Thyroid gland (tissue), 4 donors: ENCODE measurements at regions not wholly inside any gene's neighbourhood (a gene's known extent, or its start where the extent isn't known, plus 50 kb on each side); places are given as distances from the start of the nearest gene placed in this dataset.

Source experiments
- DNase-seq, 2 donors: peaks; one replicate each; pipeline ENCODE4 v3.0.0-alpha.2; 2019
- H3K27ac ChIP-seq, 3 donors: fragments of 200-600 bp; sonication (generic); 1 replicate in 2 of 3; 2 replicates in 1 of 3; pipeline ENCODE4 v1.5.1; 2016 to 2019; ENCODE audit warnings: mild to moderate bottlenecking in 1 of 3, moderate library complexity in 1 of 3
- H3K27me3 ChIP-seq: fragments of 200-600 bp; sonication (generic); one replicate; pipeline ENCODE4 v1.5.1; 2019
- H3K36me3 ChIP-seq, 2 donors: fragments of 200-600 bp; sonication (generic); one replicate each; pipeline ENCODE4 v1.5.1; 2016 to 2019
- H3K4me1 ChIP-seq, 2 donors: fragments of 200-600 bp; sonication (generic); one replicate each; pipeline ENCODE4 v1.5.1; 2017 to 2019
- H3K4me3 ChIP-seq, 3 donors: fragments of 200-600 bp; sonication (generic); replicated peaks in 1 of 3; 1 replicate in 2 of 3; 2 replicates in 1 of 3; pipeline ENCODE4 v1.5.1; 2016; ENCODE audit warnings: mild to moderate bottlenecking in 1 of 3
- H3K9me3 ChIP-seq: fragments of 200-600 bp; sonication (generic); one replicate; pipeline ENCODE4 v1.5.1; 2017
- POLR2A ChIP-seq, 2 donors: fragments of 450-650 bp; IDR thresholded peaks; one replicate each; pipeline ENCODE4 v1.6.1; 2017; ENCODE audit warnings: antibody characterized with exemption in 2 of 2, mild to moderate bottlenecking in 2 of 2, moderate library complexity in 1 of 2
- WGBS, 2 donors: methylation state at CpG; one replicate each; pipeline ENCODE4 v1.1.5; 2017; 5-methylcytosine and 5-hydroxymethylcytosine counted together
- intact Hi-C: fragments of 100-400 bp; cut with DNase I; formaldehyde crosslinking; loops from one replicate; pipeline ENCODE4 v1.15.1; 2023
- TF ChIP-seq, protein P1 (sequence below), 6 experiments: fragments of 200-600 bp in 3 of 6; fragments of 450-650 bp in 3 of 6; sonication (generic) in 3 of 6; IDR thresholded peaks; one replicate each; pipeline ENCODE4 v1.5.1; 2016 to 2019; ENCODE audit warnings: antibody characterized with exemption in 6 of 6, mild to moderate bottlenecking in 2 of 6, inconsistent platforms in 1 of 6, moderate library complexity in 1 of 6

DNA sequence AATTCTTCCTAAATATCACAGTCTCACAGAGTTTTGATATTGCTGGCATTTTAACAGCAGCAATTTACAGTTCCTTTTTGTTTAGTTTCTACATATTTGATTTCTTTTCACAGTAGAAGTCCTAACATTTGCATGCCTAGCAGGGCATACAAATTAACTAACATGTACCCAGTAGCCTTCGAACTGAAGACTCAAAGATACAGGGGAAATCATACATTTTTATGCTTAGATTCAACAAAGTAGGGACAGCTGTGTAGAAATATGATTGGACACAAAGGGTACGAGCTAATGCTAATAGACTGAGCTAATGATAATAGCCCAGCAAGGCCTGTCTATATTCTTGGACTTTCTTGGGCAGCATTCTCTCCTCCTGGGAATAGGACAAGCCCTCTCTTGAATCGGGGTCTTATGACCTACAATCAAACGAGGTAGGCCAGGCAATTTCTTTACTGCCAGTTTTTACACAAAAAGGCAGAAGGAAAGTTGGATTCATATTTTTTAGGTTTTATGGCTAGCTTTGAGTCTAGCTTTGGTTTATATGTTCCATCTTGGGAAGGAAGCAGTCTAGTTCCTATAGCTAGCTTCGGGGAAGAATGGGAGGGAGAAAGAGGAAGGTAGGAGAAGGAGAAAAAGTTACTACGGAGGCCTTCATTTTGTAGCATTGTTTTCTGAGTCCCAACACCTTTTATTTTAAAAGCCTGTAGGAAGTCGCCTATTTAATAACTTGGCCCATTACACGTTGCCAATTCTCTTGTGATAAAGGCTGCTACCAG, 115.8 kb downstream of the HFE start:
- Histone ChIP-seq H3K27me3 (no peaks in the 10 kb centered on the region), H3K36me3 (no peaks in the 10 kb centered on the region), H3K27ac (no peak overlapping the region), H3K9me3 (no peaks in the 10 kb centered on the region), H3K4me1 (peaks cover 0 to 8% of the 10 kb centered on the region in 2 donors), H3K4me3 (no peak overlapping the region)
- no peak for TF ChIP-seq POLR2A (IDR thresholded peaks at IDR 0.05)
- TF ChIP-seq, protein P1, sequence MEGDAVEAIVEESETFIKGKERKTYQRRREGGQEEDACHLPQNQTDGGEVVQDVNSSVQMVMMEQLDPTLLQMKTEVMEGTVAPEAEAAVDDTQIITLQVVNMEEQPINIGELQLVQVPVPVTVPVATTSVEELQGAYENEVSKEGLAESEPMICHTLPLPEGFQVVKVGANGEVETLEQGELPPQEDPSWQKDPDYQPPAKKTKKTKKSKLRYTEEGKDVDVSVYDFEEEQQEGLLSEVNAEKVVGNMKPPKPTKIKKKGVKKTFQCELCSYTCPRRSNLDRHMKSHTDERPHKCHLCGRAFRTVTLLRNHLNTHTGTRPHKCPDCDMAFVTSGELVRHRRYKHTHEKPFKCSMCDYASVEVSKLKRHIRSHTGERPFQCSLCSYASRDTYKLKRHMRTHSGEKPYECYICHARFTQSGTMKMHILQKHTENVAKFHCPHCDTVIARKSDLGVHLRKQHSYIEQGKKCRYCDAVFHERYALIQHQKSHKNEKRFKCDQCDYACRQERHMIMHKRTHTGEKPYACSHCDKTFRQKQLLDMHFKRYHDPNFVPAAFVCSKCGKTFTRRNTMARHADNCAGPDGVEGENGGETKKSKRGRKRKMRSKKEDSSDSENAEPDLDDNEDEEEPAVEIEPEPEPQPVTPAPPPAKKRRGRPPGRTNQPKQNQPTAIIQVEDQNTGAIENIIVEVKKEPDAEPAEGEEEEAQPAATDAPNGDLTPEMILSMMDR (IDR thresholded peaks at IDR 0.05): no peak
- WGBS, 2 donors: 73 to 78% methylated on average over 8 of the region's 8 CpGs
- DNase-seq: no peak
- intact Hi-C loops: no loop called here

DNA sequence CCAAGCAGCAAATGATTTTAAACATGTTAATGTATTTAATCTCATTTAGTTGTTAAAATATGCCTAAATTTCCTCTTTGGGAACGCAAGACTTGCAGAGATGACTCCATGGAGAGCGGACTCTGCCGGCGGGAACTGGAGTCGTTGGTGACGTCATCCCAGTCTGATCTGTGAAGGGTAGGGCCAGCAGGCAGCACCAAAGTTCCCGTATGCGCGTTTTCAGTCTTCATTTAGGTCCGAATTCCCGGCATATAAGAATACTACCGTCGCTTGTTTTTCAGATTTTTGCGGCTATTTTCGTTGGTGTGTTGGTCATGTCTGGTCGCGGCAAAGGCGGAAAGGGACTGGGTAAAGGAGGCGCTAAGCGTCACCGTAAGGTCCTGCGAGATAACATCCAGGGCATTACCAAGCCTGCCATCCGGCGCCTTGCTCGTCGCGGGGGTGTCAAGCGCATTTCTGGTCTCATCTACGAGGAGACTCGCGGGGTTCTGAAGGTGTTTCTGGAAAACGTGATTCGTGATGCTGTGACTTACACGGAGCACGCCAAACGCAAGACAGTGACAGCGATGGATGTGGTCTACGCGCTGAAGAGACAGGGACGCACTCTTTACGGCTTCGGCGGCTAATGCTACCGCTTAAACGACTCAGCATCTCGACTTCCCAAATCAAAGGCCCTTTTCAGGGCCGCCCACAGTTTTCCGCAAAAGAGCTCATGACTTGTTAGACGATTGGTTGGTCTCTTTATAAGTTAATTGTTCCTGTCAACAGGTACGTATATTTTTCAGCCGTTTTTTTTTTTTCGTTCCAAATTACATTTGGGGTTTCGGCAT, 117.3 kb downstream of the HFE start:
- Histone ChIP-seq H3K36me3 (no peaks in the 10 kb centered on the region), H3K9me3 (no peaks in the 10 kb centered on the region), H3K27ac (peak overlapping the region; percentile 90 to 97 (median 93)), H3K27me3 (no peaks in the 10 kb centered on the region), H3K4me3 (peak overlapping the region; percentile 23 to 69 (median 54)), H3K4me1 (peaks cover 0 to 8% of the 10 kb centered on the region in 2 donors)
- intact Hi-C loops: no loop called here
- TF ChIP-seq, protein P1 (IDR thresholded peaks at IDR 0.05): peak in 4 of 6 experiments; percentile 30 to 43 (median 33)
- TF ChIP-seq POLR2A (IDR thresholded peaks at IDR 0.05): peak; percentile 83 to 90
- DNase-seq: peak; percentile 95 to 96
- 0 to 1% methylated on average over 43 to 44 of the region's 53 CpGs for WGBS, 2 donors

DNA sequence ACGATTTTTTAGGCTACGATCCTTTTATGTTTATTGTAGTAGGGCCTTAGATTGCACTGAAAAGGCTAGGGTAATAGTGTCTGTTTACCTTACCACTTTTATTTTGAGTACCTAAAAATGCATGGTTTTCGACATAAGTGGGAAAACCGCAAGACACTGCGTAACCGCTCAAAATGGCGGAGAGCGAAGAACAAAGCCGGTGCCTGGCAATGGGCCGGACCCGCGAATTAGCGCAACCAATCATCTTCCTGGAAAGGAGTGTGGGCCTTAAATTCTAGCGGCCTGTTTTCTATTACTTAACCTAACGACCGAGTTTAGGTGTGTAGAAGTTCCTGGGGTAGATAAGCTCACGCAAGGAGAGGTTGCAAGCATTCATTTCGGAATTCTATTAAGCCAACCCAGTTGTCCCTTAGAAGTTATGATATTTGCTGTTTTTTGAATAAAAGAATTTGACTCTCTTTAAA, 118.0 kb downstream of the HFE start:
- Histone ChIP-seq H3K4me1 (peaks cover 0 to 3% of the 10 kb centered on the region in 2 donors), H3K36me3 (no peaks in the 10 kb centered on the region), H3K4me3 (peak overlapping the region; percentile 23 to 69 (median 54)), H3K27me3 (no peaks in the 10 kb centered on the region), H3K27ac (peak overlapping the region; percentile 90 to 97 (median 93)), H3K9me3 (no peaks in the 10 kb centered on the region)
- peak; percentile 84 to 87 for DNase-seq
- intact Hi-C loops: no loop called here
- TF ChIP-seq, protein P1 (IDR thresholded peaks at IDR 0.05): no peak
- peak in 1 of 2 donors; percentile 53 for TF ChIP-seq POLR2A (IDR thresholded peaks at IDR 0.05)
- WGBS, 2 donors: 0 to 1% methylated on average over 18 of the region's 18 CpGs

DNA sequence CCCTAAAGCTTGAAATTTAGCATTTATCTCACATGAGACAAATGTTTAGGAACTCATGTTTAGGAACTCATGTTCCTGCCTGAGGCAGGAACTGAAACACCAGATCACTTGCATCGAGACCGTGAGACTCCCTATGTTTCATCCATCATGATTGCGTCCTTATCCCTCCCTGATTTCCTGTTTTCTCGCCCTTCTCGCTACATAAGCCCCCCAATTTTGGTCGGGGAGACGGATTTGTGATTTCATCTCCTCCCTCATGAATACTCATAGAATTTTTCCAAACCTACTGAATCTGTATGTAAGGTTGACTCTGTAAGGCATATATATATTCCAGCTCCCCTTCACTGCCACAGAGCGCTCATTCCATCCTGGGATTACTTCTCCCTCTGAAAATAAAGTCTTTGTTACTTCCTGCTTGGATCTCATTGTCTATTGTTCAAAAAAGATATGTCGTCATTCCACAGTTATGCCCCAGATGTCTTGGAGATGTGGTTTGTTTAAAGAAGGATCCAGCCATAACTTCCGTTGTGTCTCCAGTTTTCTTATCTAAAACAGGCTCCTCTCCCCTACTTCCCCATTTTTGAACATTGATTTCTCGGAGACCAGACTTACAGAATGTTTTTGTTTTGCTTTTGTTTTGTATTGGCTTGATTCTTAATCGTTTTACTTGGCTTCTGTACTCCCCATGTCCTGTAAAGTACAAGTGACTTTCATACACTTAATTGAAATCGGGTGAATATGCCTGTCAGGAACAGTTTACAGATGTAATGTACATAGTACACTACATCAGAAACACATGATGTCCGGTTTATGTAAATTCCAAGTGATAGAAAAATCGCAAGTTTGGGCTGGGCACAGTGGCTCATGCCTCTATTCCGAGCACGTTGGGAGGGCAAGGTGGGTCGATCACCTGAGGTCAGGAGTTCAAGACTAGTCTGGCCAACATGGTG, 118.7 kb downstream of the HFE start:
- 1 to 2% methylated on average over 18 of the region's 18 CpGs for WGBS, 2 donors
- intact Hi-C loops: no loop called here
- H3K36me3 ChIP-seq: no peaks in the 10 kb centered on the region
- H3K4me1 ChIP-seq: peaks cover 0 to 3% of the 10 kb centered on the region in 2 donors
- no peak for DNase-seq
- H3K27me3 ChIP-seq: no peaks in the 10 kb centered on the region
- peak in 1 of 2 donors; percentile 20 for TF ChIP-seq POLR2A (IDR thresholded peaks at IDR 0.05)
- TF ChIP-seq, protein P1 (IDR thresholded peaks at IDR 0.05): no peak
- H3K27ac ChIP-seq: peak overlapping the region; percentile 90 to 97 (median 93)
- H3K9me3 ChIP-seq: no peaks in the 10 kb centered on the region
- H3K4me3 ChIP-seq: peak overlapping the region; percentile 23 to 69 (median 54)
